ENCODE measurements at regions not wholly inside any gene's neighbourhood (a gene's known extent, or its start where the extent isn't known, plus 50 kb on each side); places are given as distances from the start of the nearest gene placed in this dataset.

DNA sequence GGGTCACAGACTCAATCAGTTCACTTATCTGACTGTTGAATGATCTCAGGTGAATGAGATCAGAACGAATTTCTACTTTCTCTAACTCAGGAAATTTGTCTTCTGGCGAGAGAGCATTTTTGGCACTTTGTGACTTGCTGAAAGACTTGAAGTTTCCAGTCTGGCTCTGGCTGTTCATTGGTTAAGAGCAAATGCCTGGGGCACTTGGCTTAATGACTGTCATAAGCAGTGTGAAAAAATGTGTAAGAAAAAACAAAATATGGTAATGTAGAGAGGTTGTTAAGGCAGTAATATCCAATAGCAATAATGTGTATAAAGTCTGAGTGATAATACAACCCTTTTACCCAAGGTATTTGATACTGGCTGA lies 71.3 kb upstream of the PGRMC2 start:
- DNase-seq = no peak

DNA sequence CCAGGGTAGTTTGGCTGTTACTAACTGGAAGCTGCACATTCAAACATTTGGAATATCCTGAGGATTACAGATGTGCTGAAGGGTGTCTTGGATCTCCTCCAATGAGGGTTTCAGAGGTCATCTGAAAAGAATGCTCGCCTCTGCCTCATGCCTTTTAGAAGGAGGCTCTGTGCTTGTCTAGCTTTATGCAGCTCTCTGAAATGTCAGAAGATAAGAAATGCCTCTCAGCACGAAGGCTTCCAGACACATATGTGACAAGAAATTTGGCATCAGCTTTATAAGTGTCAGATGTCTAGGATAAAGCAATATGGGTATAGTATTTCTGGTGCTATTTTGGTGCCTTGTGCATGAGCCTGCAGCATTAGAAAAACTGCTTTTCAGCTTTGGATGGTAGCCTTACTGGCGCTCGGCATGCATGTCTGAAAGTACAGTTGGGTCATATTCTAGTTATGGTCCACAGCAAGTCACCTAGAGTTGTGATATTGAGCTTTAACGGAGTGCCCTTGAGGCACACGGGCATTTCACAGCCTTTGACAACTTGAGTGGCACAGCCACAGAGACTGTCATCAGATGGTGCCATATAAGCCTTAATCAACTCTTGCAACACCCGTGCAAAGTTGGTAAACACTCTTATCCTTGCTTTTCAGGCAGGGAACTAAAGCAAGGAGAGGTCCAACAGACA lies 70.8 kb upstream of the PGRMC2 start:
- DNase-seq = peak; percentile 11

DNA sequence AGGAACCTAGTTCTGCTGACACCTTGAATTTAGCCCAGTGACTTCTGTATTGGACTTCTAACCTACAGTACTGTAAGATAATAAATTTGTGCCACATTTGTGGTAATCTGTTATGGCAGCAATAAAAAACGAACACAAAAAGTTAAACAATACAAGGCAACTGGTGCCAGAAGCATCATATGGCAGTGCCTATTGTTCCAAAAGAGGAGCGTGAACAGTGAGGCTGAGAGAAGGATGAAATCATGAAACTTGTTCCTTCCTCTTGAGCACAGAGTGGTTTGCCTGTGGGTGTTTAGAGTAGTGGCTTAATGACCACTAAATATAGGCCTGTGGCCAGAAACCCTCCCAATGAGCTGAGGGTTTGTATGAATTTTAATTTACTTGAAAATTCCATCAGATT lies 69.7 kb upstream of the PGRMC2 start:
- DNase-seq = no peak

DNA sequence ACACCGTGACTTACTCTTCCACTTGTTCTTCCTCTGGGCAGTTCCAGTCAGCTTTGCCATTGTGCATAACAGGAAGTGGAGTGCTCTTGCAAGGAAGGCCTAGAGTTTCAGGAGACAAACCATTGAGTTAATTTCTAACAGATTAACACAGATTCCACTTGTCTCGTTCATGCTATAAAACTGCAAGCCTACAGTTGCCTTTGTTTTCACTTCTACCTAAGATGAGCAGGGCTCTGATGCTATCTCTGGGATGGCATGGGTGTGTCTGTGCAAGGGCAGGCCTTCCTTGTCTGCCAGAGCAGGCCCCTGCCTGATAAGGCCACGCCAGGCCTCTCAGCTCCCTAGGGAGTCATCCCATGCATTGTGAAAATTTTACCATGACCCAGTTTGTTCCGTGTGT lies 67.7 kb upstream of the PGRMC2 start:
- no peak for DNase-seq

DNA sequence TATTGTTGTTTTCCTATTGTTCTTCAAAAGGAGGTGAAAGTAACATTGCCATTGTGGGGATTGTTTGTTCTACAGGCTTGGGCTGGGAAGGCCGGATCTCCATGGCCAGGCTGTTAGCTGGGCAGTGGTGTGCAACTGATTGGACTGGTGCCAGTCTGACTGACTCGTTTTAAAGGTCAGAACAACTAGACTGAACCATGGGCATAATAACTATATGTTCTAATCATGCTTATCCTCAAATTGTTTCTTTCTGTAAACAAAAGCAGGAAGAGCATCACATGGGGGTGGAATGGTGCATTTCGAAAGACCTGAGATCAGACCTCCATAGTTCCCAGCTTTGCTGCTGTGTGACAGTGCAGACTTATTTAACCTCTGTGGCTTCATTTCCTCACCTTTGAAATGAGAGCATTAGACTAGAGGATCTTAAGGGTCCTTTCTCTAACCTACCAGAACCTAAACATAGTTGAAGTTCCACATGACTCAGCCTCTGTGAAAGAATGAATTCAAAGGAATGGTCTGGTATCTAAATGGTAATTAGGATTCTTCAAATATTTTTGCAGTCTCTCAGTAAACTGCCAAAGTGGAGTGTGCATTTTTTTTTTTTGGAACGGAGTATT lies 66.7 kb upstream of the PGRMC2 start:
- DNase-seq = no peak

DNA sequence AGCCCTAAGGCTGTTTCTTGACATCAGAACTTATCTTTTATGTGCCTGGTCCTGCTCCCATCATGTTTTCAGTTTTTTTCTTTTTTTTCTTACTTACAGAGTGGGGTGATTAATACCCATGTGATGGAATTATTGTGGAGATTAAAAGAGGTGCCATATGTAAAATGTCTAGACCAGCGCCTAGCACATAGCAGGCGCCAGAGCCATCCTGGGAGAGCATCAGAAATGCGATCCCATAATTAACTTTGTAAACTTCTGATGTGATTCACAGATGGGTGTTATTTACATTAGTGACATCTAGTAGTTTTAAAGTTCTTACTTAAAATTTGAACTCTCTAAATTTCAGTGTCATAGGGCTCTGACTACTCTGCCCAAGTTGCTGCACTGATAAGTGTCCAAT lies 66.2 kb upstream of the PGRMC2 start:
- DNase-seq = no peak

DNA sequence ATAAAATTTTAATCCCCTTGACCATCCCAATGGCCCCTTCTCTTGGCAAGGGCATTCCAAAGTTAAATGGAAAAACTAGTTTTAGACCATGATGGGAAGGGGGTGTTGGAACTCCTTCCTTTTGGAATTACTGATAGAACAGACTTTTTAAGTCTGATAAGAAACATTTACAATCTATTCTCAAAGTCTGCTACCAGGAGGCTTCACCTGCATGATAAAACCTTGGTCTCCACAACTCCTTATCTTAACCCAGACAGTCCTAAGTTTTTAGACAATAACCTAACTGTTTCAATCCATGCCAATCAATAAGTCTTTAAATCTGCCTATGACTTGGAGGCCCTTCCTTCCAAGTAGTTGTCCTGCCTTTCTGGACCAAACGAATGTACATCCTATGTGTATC lies 63.9 kb upstream of the PGRMC2 start:
- DNase-seq = no peak

DNA sequence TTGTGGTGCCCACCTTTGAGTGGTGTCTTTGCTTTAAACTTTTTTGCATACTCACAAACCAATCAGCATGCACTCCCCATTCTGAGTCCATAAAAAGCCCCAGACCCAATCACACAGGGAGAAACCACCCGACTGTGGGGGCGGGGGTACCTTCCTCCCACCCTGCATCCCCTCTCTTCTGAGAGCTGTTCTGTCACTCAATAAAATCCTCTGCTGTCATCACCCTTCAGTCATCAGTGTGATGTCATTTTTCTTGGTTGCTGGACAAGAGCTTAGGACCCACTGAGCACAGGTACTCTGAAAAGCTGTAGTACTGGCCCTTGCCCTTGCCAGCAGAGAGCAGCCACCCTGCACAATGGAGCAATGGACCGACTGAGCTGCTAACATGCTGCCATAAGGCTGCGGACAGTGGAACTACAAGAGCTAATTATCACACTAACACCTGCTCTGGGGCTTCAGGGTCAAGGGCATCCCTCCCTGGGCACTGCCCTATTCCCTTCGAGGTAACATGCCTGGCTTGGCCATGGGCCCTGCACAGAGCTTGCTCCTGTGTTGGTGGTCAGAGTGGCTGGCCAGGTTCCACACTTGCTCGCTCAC lies 62.9 kb upstream of the PGRMC2 start:
- no peak for DNase-seq

DNA sequence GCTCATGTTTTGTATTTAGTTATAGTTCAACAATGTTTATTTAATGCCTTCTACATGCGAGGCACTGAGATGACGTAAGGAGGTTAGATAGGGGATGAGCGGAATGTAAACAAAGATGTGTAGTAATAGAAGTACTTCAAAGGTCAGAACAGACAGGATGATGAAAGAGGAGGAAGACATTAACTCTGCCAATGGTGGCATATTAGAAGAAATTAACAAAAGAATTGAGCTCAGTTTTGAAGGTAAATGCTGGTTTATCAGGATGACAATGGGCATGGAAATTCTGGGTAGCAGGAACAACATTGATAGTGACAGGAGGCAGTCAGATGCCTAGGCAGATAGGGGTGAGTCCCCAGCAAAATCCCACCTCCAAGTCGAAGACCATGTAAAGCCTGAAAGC lies 62.3 kb upstream of the PGRMC2 start:
- DNase-seq = no peak

DNA sequence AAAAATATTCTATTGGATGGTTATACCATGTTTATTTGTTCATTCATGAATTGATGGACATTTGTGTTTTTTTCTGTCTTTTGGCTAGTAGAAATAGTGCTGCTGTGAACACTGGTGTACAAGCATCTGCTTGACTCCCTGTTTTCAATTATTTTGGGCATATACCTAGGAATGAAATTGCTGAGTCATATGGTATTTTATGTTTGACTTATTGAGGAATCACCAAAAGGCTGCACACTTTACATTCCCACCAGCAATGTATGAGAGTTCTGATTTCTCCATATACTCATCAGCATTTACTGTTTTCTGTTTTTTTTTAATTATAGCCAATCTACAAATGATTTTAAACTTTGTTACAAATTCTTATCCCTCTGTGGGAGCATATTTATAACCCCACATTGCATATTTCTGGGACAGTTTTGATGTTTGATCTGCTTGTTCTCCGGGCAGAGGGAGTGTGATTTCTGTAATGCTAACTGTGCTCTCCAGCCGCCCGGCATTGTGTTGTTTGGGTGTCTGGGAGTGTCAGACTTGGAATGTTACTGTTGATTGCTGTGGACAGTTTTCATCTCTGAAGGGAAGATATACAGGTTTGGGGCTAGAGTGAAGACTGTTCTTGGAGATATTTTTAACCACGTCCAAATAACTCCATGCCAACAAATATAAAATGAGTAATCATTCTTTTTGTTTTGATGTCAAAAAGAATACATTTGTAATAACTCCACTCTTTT lies 60.5 kb upstream of the PGRMC2 start:
- no peak for DNase-seq

DNA sequence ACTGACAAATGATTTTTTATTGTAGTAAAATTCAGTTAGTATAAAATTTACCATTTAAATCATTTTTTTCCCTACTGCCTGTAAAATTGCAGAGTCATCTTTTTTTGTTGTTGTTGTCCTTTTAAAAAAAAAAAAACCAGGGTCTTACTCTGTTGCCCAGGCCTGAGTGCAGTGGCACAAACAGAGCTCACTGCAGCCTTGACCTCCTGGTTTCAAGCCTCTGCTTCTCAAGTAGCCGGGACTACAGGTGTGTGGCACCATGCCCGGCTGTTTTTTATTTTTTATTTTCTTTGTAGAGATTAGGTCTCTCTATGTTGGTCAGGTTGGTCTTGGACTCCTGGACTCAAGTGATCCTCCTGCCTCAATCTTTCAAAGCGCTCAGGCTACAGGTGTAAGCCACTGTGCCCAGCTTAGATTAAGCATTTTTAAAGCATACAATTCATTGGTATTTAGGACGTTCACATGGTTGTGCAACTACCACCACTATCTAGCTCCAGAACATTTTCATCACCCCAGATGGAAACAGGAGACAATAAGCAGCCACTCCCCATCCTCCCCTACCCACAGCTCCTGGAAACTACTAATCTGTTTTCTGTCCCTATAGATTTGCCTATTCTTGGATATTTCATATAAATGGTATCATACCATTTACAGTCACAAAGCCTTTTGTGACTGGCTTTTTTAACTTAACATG lies 59.7 kb upstream of the PGRMC2 start:
- no peak for DNase-seq

DNA sequence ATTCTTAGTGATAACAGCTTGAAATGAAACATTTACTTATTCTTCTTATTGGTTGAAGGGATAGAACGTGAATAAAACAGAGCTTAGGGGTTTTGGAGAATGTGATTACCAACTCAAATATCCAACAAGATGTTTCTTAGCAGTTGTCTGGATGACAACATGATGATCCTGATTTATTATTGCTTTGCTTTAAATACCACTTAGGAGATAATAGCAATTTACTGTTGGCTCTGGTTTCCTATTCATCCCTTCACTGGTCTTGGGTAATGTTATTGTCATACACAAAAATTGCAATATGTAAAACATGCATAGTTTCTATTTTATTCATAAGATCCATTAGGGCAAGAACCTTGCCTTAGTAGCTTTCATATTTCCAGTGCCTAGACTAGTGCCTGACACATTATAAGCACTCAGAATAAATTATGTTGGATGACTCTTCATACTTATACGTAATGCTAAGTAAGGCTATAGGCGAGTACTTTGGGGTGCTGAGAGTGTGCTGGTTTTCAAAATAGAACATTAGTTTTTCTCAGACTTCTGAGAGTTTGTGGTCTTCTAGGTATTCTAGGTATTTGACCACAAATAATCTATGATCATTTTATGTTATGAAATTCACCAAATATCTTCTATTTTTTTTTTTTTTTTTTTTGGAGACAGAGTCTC lies 58.6 kb upstream of the PGRMC2 start:
- no peak for DNase-seq

DNA sequence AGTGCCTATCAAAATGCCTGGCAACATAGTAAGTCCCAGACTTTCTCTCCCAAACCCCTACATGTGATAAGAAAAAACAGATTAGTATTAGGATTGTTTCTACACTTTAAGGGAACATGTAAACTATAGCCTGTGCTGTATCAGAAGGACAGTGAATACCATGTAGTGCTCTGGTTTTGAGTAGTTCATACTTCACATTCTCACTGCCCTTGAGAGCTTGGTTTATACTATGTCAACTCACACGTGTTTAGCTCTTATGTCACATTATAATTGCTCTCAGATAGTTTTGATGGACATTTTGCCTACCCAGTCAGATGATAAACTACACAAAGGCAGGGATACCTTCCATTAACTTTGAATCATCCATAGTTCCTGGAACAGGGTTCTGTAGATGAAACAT lies 58.0 kb upstream of the PGRMC2 start:
- no peak for DNase-seq

DNA sequence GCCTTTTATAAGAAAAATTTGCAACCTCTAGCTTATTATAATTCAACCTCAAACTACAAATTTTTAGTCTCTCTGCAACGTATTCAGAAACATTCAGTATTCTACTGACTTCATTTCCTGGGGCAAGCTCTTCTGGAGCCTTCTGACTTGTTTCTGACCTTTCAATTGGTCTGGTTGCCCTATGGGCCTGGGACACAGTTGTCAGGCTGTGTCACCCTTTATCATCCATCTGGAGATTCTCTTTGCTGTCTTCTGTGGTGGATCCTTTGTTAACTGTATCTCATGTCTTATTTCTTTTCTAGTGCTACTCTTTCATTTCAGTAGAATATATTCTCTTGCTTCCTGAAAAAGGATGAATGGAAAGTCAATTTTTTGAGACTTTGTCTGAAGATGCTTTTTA lies 55.1 kb upstream of the PGRMC2 start:
- no peak for DNase-seq

DNA sequence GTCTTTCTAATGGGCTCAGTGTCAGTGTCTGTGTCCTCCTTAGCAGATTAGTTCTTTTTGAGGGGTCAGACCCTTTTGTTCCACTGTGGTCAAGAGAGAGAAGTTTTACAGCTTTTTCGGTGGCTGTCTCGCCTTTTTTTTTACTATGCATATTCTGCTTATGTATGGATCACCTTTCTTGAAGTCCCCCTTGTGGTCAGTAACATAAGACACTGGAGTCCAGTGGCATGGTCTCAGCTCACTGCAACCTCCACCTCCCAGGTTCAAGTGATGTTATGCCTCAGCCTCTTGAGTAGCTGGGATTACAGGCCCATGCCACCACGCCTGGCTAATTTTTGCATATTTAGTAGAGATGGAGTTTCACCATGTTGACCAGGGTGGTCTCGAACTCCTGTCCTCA lies 54.0 kb upstream of the PGRMC2 start:
- DNase-seq = no peak

DNA sequence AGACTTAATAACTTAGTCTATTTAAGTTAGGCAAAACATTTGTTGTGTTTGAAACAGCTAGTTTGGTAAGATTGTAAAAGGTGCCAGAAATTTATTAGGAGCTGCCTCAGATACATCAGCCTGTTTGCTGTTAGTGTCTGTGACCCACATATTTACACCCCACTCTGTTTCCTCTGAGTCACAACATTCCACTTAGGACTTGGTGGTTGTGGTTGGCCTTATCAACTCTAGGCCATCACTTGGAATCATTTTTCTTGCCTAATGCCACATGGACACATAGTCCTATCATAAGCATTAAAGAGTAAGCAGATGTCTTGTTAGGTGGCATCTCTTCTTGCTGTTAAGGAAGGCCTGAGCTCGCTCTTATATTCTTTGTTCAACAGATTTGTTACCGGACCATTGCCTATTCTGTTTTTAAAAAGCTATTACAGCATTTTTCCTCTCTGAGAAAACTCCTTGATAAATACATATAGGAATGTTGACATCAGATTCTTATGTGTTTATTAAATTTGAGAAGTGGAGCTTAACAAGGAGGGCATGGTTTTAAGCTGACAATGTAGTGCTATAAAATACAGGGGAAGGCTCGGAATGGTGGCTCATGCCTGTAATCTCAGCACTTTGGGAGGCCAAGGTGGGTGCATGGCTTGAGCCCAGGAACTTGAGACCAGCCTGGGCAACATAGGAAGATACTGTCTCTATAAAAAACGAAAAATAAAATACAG lies 51.2 kb upstream of the PGRMC2 start:
- no peak for DNase-seq

DNA sequence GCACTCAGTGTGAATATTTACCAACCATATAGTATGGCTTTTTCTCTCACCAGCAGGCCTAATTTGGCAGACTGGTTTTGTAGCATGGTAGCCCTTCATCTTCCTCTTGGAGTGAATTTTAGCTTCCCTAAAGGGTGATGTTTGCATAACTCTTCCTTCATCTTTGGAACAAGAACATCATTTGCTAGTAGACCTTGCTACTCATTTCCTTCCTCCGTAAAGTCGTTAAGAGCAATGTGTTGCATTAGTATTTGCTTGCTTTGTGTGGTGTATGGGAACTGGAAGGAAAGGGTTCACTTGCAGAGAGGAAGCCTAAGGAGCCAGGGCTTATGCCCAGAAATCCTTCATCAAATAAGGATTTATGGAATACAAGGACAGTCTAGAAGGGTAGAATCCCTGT lies 50.2 kb upstream of the PGRMC2 start:
- no peak for DNase-seq
